ENCODE measurements at regions not wholly inside any gene's neighbourhood (a gene's known extent, or its start where the extent isn't known, plus 50 kb on each side); places are given as distances from the start of the nearest gene placed in this dataset.

- no peak for DNase-seq (ENCODE audit: low read depth, low spot score)
- Mint-ChIP-seq H3K4me3 (no peak overlapping the region), H3K27me3 (ENCODE audit: low read depth) (peaks cover 4% of the 10 kb centered on the region), H3K36me3 (ENCODE audit: low read depth) (peaks cover 3% of the 10 kb centered on the region), H3K27ac (ENCODE audit: unreplicated experiment) (no peak overlapping the region), H3K9me3 (no peaks in the 10 kb centered on the region), H3K4me1 (peaks cover 6% of the 10 kb centered on the region)
- TF ChIP-seq CTCF (conservative IDR thresholded peaks at IDR 0.05) = no peak
Observed at GRCh38 chrX:2595258-2595657, 94.5 kb upstream of the DHRSX start.

GRCh38 chrX:2594491-2594890, 93.7 kb upstream of the DHRSX start:
- no peaks in the 10 kb centered on the region for H3K9me3 Mint-ChIP-seq
- peaks cover 6% of the 10 kb centered on the region for H3K4me1 Mint-ChIP-seq
- no peak for TF ChIP-seq CTCF (conservative IDR thresholded peaks at IDR 0.05)
- H3K27ac Mint-ChIP-seq (ENCODE audit: unreplicated experiment) = no peak overlapping the region
- H3K4me3 Mint-ChIP-seq = no peak overlapping the region
- H3K36me3 Mint-ChIP-seq (ENCODE audit: low read depth) = no peaks in the 10 kb centered on the region
- DNase-seq (ENCODE audit: low read depth, low spot score) = no peak
- peaks cover 6% of the 10 kb centered on the region for H3K27me3 Mint-ChIP-seq (ENCODE audit: low read depth)

GRCh38 chrX:2592279-2592678, 91.5 kb upstream of the DHRSX start:
- Mint-ChIP-seq H3K9me3 (no peaks in the 10 kb centered on the region), H3K27me3 (ENCODE audit: low read depth) (peaks cover 22% of the 10 kb centered on the region), H3K27ac (ENCODE audit: unreplicated experiment) (no peak overlapping the region), H3K4me3 (no peak overlapping the region), H3K36me3 (ENCODE audit: low read depth) (no peaks in the 10 kb centered on the region), H3K4me1 (peaks cover 6% of the 10 kb centered on the region)
- TF ChIP-seq CTCF (conservative IDR thresholded peaks at IDR 0.05) = no peak
- DNase-seq (ENCODE audit: low read depth, low spot score) = no peak

- Mint-ChIP-seq H3K4me3 (no peak overlapping the region), H3K27me3 (ENCODE audit: low read depth) (peaks cover 50% of the 10 kb centered on the region)
Observed at GRCh38 chrX:2589186-2590020, 88.6 kb upstream of the DHRSX start.

GRCh38 chrX:2588049-2588448, 87.3 kb upstream of the DHRSX start:
- no peaks in the 10 kb centered on the region for H3K36me3 Mint-ChIP-seq (ENCODE audit: low read depth)
- H3K27ac Mint-ChIP-seq (ENCODE audit: unreplicated experiment) = no peak overlapping the region
- H3K27me3 Mint-ChIP-seq (ENCODE audit: low read depth) = peaks cover 57% of the 10 kb centered on the region
- H3K4me3 Mint-ChIP-seq = no peak overlapping the region
- peaks cover 7% of the 10 kb centered on the region for H3K4me1 Mint-ChIP-seq
- DNase-seq (ENCODE audit: low read depth, low spot score) = no peak
- H3K9me3 Mint-ChIP-seq = no peaks in the 10 kb centered on the region
- no peak for TF ChIP-seq CTCF (conservative IDR thresholded peaks at IDR 0.05)

More at GRCh38 chrX:2589186-2590020, 88.6 kb upstream of the DHRSX start:
- TF ChIP-seq CTCF (conservative IDR thresholded peaks at IDR 0.05) = no peak
- H3K27ac Mint-ChIP-seq (ENCODE audit: unreplicated experiment) = no peak overlapping the region
- no peaks in the 10 kb centered on the region for H3K9me3 Mint-ChIP-seq
- peaks cover 11% of the 10 kb centered on the region for H3K4me1 Mint-ChIP-seq
- no peak for DNase-seq (ENCODE audit: low read depth, low spot score)
- no peaks in the 10 kb centered on the region for H3K36me3 Mint-ChIP-seq (ENCODE audit: low read depth)
